ENCODE measurements at regions not wholly inside any gene's neighbourhood (a gene's known extent, or its start where the extent isn't known, plus 50 kb on each side); places are given as distances from the start of the nearest gene placed in this dataset.

- no peak for TF ChIP-seq CTCF (IDR thresholded peaks at IDR 0.05)
- no peaks in the 10 kb centered on the region for H3K9me3 Mint-ChIP-seq
- POLR2A ChIA-PET = no interaction called here
Observed at GRCh38 chr6:120620900-120621299, 713.4 kb downstream of the TBC1D32 start.

GRCh38 chr6:120615238-120615637 lies 719.0 kb downstream of the TBC1D32 start:
- DNase-seq = no peak
- ChIA-PET CTCF (no interaction called here), POLR2A (no interaction called here)
- Mint-ChIP-seq H3K36me3 (ENCODE audit: low read depth) (no peaks in the 10 kb centered on the region), H3K27ac (no peak overlapping the region), H3K9me3 (no peaks in the 10 kb centered on the region), H3K4me3 (no peak overlapping the region), H3K4me1 (no peaks in the 10 kb centered on the region), H3K27me3 (no peaks in the 10 kb centered on the region)
- no peak for ATAC-seq (ENCODE audit: low read depth)
- TF ChIP-seq CTCF (IDR thresholded peaks at IDR 0.05) = no peak
- intact Hi-C loops (cut with micrococcal nuclease) = no loop called here

More at GRCh38 chr6:120620900-120621299, 713.4 kb downstream of the TBC1D32 start:
- H3K4me3 Mint-ChIP-seq = no peak overlapping the region
- no peaks in the 10 kb centered on the region for H3K4me1 Mint-ChIP-seq
- no peaks in the 10 kb centered on the region for H3K36me3 Mint-ChIP-seq (ENCODE audit: low read depth)
- intact Hi-C loops (cut with micrococcal nuclease) = no loop called here
- H3K27ac Mint-ChIP-seq = no peak overlapping the region
- H3K27me3 Mint-ChIP-seq = no peaks in the 10 kb centered on the region
- CTCF ChIA-PET = no interaction called here
- ATAC-seq (ENCODE audit: low read depth) (no peak), DNase-seq (no peak)

GRCh38 chr6:120614723-120615122 lies 719.6 kb downstream of the TBC1D32 start:
- no peak for ATAC-seq (ENCODE audit: low read depth)
- Mint-ChIP-seq H3K4me3 (no peak overlapping the region), H3K36me3 (ENCODE audit: low read depth) (no peaks in the 10 kb centered on the region), H3K4me1 (no peaks in the 10 kb centered on the region), H3K9me3 (no peaks in the 10 kb centered on the region), H3K27ac (no peak overlapping the region), H3K27me3 (peaks cover 2% of the 10 kb centered on the region)
- ChIA-PET POLR2A (no interaction called here), CTCF (no interaction called here)
- intact Hi-C loops (cut with micrococcal nuclease) = no loop called here
- DNase-seq = no peak
- no peak for TF ChIP-seq CTCF (IDR thresholded peaks at IDR 0.05)

- no peak for TF ChIP-seq CTCF (IDR thresholded peaks at IDR 0.05)
- Mint-ChIP-seq H3K27ac (no peak overlapping the region), H3K27me3 (peaks cover 2% of the 10 kb centered on the region), H3K4me1 (no peaks in the 10 kb centered on the region), H3K4me3 (no peak overlapping the region), H3K9me3 (no peaks in the 10 kb centered on the region), H3K36me3 (ENCODE audit: low read depth) (no peaks in the 10 kb centered on the region)
- CTCF ChIA-PET = no interaction called here
- POLR2A ChIA-PET = no interaction called here
- DNase-seq = no peak
- ATAC-seq (ENCODE audit: low read depth) = no peak
- intact Hi-C loops (cut with micrococcal nuclease) = no loop called here
Observed at GRCh38 chr6:120608826-120609225, 725.5 kb downstream of the TBC1D32 start.

GRCh38 chr6:120606743-120607142 lies 727.5 kb downstream of the TBC1D32 start:
- H3K27me3 Mint-ChIP-seq = peaks cover 2% of the 10 kb centered on the region
- CTCF ChIA-PET = no interaction called here
- H3K27ac Mint-ChIP-seq = no peak overlapping the region
- DNase-seq (no peak), ATAC-seq (ENCODE audit: low read depth) (no peak)
- POLR2A ChIA-PET = no interaction called here
- H3K4me3 Mint-ChIP-seq = no peak overlapping the region
- no peaks in the 10 kb centered on the region for H3K9me3 Mint-ChIP-seq
- no peaks in the 10 kb centered on the region for H3K36me3 Mint-ChIP-seq (ENCODE audit: low read depth)
- no peak for TF ChIP-seq CTCF (IDR thresholded peaks at IDR 0.05)
- no peaks in the 10 kb centered on the region for H3K4me1 Mint-ChIP-seq
- intact Hi-C loops (cut with micrococcal nuclease) = no loop called here
